SK-N-SH treated with all-trans-retinoic acid at 6 μM for 48 hours (cell line): ENCODE measurements at regions not wholly inside any gene's neighbourhood (a gene's known extent, or its start where the extent isn't known, plus 50 kb on each side); places are given as distances from the start of the nearest gene placed in this dataset.

Source experiments
- ATAC-seq: fragments of 200-7000 bp; cut with Tn5 transposase; 3 replicates; pipeline ENCODE4 v1.9.1; 2020; ENCODE audit warnings: mild to moderate bottlenecking, moderate library complexity
- ARNTL ChIP-seq: fragments of 450-650 bp; formaldehyde crosslinking; IDR thresholded peaks from 2 replicates; pipeline ENCODE4 v1.5.0; 2020; ENCODE audit warnings: low read depth, mild to moderate bottlenecking, moderate library complexity, borderline replicate concordance
- CREB5 ChIP-seq: fragments of 250-450 bp; sonication (Bioruptor Pico); IDR thresholded peaks from 2 replicates; pipeline ENCODE4 v1.5.1; 2020; ENCODE audit warnings: low read depth, mild to moderate bottlenecking, moderate library complexity
- CSDC2 ChIP-seq: fragments of 250-450 bp; sonication (Bioruptor Pico); IDR thresholded peaks from 2 replicates; pipeline ENCODE4 v1.5.0; 2020; ENCODE audit warnings: mild to moderate bottlenecking, moderate library complexity
- ESRRG ChIP-seq: fragments of 250-450 bp; sonication (Bioruptor Pico); IDR thresholded peaks from 2 replicates; pipeline ENCODE4 v1.6.1; 2021; ENCODE audit warnings: mild to moderate bottlenecking
- ISL1 ChIP-seq: fragments of 250-450 bp; sonication (Bioruptor Pico); IDR thresholded peaks from 2 replicates; pipeline ENCODE4 v2.1.2; 2022; ENCODE audit warnings: mild to moderate bottlenecking, moderate library complexity
- PATZ1 ChIP-seq: fragments of 250-450 bp; sonication (Bioruptor Pico); IDR thresholded peaks from 2 replicates; pipeline ENCODE4 v1.8.0; 2020; ENCODE audit warnings: mild to moderate bottlenecking, moderate library complexity, borderline replicate concordance
- POU6F1 ChIP-seq: fragments of 250-450 bp; sonication (Bioruptor Pico); IDR thresholded peaks from 2 replicates; pipeline ENCODE4 v1.8.0; 2021; ENCODE audit warnings: low read depth, mild to moderate bottlenecking, moderate library complexity, borderline replicate concordance
- RARB ChIP-seq: fragments of 250-450 bp; sonication (Bioruptor Pico); IDR thresholded peaks from 2 replicates; pipeline ENCODE4 v1.8.0; 2021; ENCODE audit warnings: mild to moderate bottlenecking, moderate library complexity
- SNAI2 ChIP-seq: fragments of 250-450 bp; sonication (Bioruptor Pico); IDR thresholded peaks from 2 replicates; pipeline ENCODE4 v1.5.0; 2020; ENCODE audit warnings: mild to moderate bottlenecking, moderate library complexity
- TCF4 ChIP-seq: fragments of 250-450 bp; sonication (Bioruptor Pico); IDR thresholded peaks from 2 replicates; pipeline ENCODE4 v1.8.0; 2021; ENCODE audit warnings: mild to moderate bottlenecking, moderate library complexity, borderline replicate concordance
- TOX ChIP-seq: fragments of 250-450 bp; sonication (Bioruptor Pico); IDR thresholded peaks from 2 replicates; pipeline ENCODE4 v1.8.0; 2021; ENCODE audit warnings: mild to moderate bottlenecking, moderate library complexity, borderline replicate concordance
- ZC3H10 ChIP-seq: fragments of 250-450 bp; sonication (Bioruptor Pico); IDR thresholded peaks from 2 replicates; pipeline ENCODE4 v1.5.1; 2021; ENCODE audit warnings: mild to moderate bottlenecking, moderate library complexity
- ZFP3 ChIP-seq: fragments of 250-450 bp; sonication (Bioruptor Pico); IDR thresholded peaks from 2 replicates; pipeline ENCODE4 v1.5.0; 2020; ENCODE audit warnings: mild to moderate bottlenecking, moderate library complexity
- ZFP30 ChIP-seq: fragments of 450-650 bp; formaldehyde crosslinking; IDR thresholded peaks from 2 replicates; pipeline ENCODE4 v1.5.0; 2022; ENCODE audit warnings: mild to moderate bottlenecking, moderate library complexity
- ZNF70 ChIP-seq: fragments of 450-650 bp; formaldehyde crosslinking; IDR thresholded peaks from 2 replicates; pipeline ENCODE4 v1.5.0; 2020; ENCODE audit warnings: mild to moderate bottlenecking, moderate library complexity
- TF ChIP-seq, protein P1 (sequence below): fragments of 250-450 bp; sonication (Bioruptor Pico); IDR thresholded peaks from 2 replicates; pipeline ENCODE4 v1.5.0; 2020; ENCODE audit warnings: mild to moderate bottlenecking, moderate library complexity

DNA sequence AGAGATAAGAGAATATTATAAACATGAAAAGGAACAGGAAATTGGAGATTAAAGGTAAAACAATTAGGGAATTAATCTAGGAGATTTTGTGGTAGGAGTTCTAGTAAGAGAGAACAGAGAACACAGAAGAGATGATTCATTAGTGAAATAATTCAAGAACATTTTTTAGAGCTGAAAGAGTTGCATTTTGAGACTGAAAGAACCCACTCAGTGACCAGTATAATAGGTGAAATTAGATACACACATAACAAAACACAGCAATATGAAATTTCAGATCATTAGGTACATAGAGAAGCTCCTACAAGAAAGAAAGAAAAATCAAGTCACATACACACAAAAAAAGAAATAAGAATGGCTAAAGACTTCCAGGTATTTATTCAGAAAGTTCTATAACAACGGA, 144.0 kb downstream of the CYSLTR2 start:
- ATAC-seq, result no peak
- TF ChIP-seq CSDC2 (CRISPR knock-in tag), result no peak
- TF ChIP-seq, protein P1, sequence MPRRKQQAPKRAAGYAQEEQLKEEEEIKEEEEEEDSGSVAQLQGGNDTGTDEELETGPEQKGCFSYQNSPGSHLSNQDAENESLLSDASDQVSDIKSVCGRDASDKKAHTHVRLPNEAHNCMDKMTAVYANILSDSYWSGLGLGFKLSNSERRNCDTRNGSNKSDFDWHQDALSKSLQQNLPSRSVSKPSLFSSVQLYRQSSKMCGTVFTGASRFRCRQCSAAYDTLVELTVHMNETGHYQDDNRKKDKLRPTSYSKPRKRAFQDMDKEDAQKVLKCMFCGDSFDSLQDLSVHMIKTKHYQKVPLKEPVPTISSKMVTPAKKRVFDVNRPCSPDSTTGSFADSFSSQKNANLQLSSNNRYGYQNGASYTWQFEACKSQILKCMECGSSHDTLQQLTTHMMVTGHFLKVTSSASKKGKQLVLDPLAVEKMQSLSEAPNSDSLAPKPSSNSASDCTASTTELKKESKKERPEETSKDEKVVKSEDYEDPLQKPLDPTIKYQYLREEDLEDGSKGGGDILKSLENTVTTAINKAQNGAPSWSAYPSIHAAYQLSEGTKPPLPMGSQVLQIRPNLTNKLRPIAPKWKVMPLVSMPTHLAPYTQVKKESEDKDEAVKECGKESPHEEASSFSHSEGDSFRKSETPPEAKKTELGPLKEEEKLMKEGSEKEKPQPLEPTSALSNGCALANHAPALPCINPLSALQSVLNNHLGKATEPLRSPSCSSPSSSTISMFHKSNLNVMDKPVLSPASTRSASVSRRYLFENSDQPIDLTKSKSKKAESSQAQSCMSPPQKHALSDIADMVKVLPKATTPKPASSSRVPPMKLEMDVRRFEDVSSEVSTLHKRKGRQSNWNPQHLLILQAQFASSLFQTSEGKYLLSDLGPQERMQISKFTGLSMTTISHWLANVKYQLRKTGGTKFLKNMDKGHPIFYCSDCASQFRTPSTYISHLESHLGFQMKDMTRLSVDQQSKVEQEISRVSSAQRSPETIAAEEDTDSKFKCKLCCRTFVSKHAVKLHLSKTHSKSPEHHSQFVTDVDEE (CRISPR knock-in tag), result no peak
- TF ChIP-seq ZNF70 (CRISPR knock-in tag), result no peak
- no peak for TF ChIP-seq SNAI2 (CRISPR knock-in tag)
- no peak for TF ChIP-seq TOX (CRISPR knock-in tag)
- no peak for TF ChIP-seq POU6F1 (CRISPR knock-in tag)
- no peak for TF ChIP-seq ISL1 (CRISPR knock-in tag)
- TF ChIP-seq ZFP30 (CRISPR knock-in tag), result no peak
- TF ChIP-seq ESRRG (CRISPR knock-in tag), result no peak
- TF ChIP-seq PATZ1, result no peak
- TF ChIP-seq TCF4 (CRISPR knock-in tag), result no peak
- TF ChIP-seq RARB (CRISPR knock-in tag), result no peak
- TF ChIP-seq ZC3H10 (CRISPR knock-in tag), result no peak
- TF ChIP-seq ARNTL, result no peak
- no peak for TF ChIP-seq ZFP3 (CRISPR knock-in tag)

DNA sequence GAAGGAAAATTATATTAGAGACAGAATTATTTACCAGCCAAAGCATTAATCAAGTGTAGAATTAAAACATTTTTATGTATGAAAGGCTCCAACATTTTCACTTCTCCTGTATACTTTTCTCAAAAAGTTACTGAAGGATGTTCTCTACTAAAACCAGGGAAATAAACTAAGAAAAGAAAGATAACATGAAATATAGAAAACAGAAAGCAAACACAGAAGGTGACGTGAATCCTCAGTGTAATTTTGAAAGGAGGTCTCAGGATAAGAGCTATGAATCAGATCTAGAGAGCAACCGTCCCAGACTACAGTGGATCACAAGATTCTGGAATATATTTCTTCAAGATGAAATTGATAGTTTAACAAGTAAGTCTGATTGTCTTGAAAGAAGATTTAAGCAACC, 144.5 kb downstream of the CYSLTR2 start:
- no peak for ATAC-seq
- TF ChIP-seq TOX (CRISPR knock-in tag) (no peak), ZFP30 (CRISPR knock-in tag) (peak; percentile 74), ZFP3 (CRISPR knock-in tag) (no peak), CREB5 (CRISPR knock-in tag) (no peak), ZNF70 (CRISPR knock-in tag) (no peak), RARB (CRISPR knock-in tag) (no peak), ZC3H10 (CRISPR knock-in tag) (no peak)
- TF ChIP-seq, protein P1 (CRISPR knock-in tag), result no peak

- peak; percentile 79 for ATAC-seq
- TF ChIP-seq ISL1 (CRISPR knock-in tag) (peak; percentile 26; the same call in 1 of the 2 replicates), TCF4 (CRISPR knock-in tag) (peak; percentile 55; the same call in 1 of the 2 replicates), ZFP3 (CRISPR knock-in tag) (peak; percentile 58; the same call in 1 of the 2 replicates), ESRRG (CRISPR knock-in tag) (no peak)
These were observed 147.5 kb downstream of the CYSLTR2 start for GRCh38 chr13:48801255-48801654.
